HG03025 (cell line): ENCODE measurements at regions not wholly inside any gene's neighbourhood (a gene's known extent, or its start where the extent isn't known, plus 50 kb on each side); places are given as distances from the start of the nearest gene placed in this dataset.

ENCODE experiments used
- ATAC-seq: cut with Tn5 transposase; IDR thresholded peaks from one replicate; pipeline ENCODE4 v1.9.1; 2021; ENCODE audit warnings: mild to moderate bottlenecking, moderate library complexity; ENCODE audit not compliant: unreplicated experiment, low FRiP score

GRCh38 chr4:147398556-147398955 is 82.3 kb upstream of the EDNRA start:
- no peak for ATAC-seq

- no peak for ATAC-seq
These were observed 80.2 kb upstream of the EDNRA start for GRCh38 chr4:147400721-147401120.

DNA sequence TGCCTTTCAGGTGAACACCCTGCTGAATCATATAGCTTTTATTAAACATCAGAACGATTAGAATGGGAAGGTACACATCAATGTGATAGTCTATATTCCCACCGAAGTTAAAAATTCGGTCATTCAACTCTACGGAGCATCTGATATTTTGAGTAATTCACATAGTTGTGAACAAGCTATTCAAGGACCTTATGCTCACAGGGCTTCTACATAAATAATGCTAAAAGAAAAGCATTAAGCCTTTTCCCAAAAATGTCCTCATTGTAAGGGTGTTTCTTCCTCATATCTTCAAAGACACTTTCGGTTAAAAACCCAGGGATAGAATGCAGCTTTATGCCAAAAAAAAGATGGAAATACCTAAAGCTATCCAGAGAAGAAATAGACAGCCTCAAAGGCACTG is 79.7 kb upstream of the EDNRA start:
- no peak for ATAC-seq

GRCh38 chr4:147407261-147408045 is 73.4 kb upstream of the EDNRA start:
- ATAC-seq = no peak

- ATAC-seq = no peak
These were observed 72.7 kb upstream of the EDNRA start for GRCh38 chr4:147408189-147408588.

DNA sequence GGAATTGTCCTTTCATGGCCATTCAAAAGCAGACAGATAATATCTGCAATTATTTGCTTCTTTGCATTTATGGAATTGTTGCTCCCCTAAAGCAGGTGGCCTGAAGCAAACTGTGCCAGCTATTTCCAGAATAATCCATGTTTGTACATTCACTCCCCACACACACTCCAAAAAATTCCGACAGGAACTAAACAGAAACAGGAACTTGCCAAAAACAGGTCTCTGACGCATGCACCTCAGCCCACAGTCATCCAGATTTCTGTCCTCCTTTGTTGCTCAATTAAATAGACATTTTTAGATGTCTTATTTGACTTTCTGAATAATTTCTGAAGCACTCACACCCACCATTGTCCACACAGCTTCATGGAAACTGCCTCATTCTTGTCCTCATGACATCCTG is 71.5 kb upstream of the EDNRA start:
- ATAC-seq = no peak

- no peak for ATAC-seq
These were observed 62.7 kb upstream of the EDNRA start for GRCh38 chr4:147418226-147418625.

GRCh38 chr4:147421456-147421855 is 59.4 kb upstream of the EDNRA start:
- ATAC-seq = no peak

DNA sequence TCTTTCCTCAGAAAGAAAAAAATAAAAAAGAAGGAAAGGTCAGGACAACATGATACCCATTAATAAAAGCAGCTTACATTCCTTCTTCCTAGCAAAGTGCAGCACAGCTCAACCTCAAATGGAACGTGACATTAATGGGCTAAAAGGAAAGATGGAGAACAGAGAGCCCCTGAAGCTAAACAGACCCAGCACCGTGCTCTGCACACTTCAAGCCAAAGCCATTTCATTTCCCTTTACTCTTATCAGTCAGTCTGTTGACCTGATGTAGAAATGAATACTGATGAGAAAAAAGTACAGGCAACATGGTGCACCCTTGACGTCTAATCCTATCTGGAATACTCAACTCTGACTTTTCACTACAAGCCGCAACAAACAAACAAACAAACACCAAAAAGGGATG is 57.7 kb upstream of the EDNRA start:
- no peak for ATAC-seq

DNA sequence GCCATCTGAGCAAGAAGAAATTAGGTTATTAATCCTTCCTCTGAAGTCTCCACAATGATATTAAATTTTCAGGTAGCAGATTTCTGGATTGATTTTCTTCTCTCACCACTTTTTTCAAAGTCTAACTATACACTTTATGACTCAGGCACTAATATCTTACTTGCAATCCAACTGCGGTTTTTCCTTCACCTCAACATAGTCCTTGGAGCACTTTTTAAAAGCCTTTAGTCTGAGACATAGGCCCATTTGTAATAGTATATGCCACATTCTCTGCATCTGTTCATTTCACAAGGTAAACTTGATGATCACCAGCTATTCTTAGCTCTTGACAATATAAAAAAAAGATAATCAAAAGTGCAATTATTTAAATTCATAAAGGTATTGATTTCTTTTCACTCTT is 55.9 kb upstream of the EDNRA start:
- no peak for ATAC-seq

DNA sequence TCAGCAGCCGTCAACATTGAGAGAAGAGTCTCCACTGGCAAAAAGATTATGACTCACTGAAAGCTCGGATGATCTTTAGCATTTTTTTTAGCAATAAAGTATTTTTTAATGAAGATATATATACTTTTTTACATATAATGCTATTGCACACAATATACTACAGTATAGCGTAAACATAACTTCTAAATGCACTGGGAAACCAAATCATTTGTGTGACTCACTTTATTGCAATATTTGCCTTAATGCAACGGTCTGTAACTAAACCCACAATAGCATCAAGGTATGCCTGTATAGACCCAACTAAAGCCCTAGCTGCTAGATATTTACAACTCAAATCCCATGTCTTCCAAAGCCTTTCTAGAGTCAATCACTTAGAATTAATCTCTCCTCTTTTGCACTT is 52.3 kb upstream of the EDNRA start:
- no peak for ATAC-seq

DNA sequence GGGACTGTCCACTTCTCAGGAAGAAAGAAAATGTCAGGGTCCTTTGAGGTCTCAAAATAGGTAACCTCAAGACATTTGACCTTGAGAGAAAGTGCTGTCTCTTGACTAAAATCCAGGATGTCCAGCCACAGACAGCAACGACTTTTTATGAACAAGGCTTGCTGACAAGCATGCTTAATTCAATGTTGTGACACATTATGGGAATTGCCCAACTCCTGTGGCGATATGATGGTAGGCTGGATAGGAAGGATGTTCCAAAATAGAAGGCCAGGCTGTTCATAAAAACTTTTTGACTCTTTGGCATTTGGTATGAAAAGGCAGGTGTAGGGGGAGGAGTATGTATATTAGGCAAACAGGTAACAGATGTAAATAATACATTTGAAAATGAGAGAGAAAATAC is 50.8 kb upstream of the EDNRA start:
- no peak for ATAC-seq
